PC-3 (cell line): ENCODE measurements at regions not wholly inside any gene's neighbourhood (a gene's known extent, or its start where the extent isn't known, plus 50 kb on each side); places are given as distances from the start of the nearest gene placed in this dataset.

ENCODE experiments used
- ATAC-seq: fragments of 200-7000 bp; cut with Tn5 transposase; 2 replicates; pipeline ENCODE4 v1.9.1; 2020; ENCODE audit warnings: mild to moderate bottlenecking, moderate library complexity
- BruUV-seq: library from RNA; stranded (reverse); fragments of 400-500 nt; replicated peaks from 2 replicates; lab custom pipeline; 2021; lab: Mats Ljungman, UMichigan
- CTCF ChIA-PET: fragments of 300-600 bp; sonication (Branson Sonifier 250); formaldehyde crosslinking; loops from one replicate; lab custom pipeline; 2022; ENCODE audit warnings: antibody characterized with exemption; lab: Charles Lee
- POLR2A ChIA-PET: fragments of 300-600 bp; sonication (Branson Sonifier 250); formaldehyde crosslinking; loops from one replicate; lab custom pipeline; 2022; ENCODE audit warnings: antibody characterized with exemption; ENCODE audit not compliant: unreplicated experiment; lab: Charles Lee
- DNase-seq: peaks from one replicate; pipeline ENCODE4 v3.0.0-alpha.2; 2015
- H2AFZ ChIP-seq: fragments of 300-600 bp; sonication (generic); 2 replicates; pipeline ENCODE4 v1.6.0; 2016; ENCODE audit warnings: antibody characterized with exemption, low read length
- H3F3A ChIP-seq: fragments of 300-600 bp; sonication (generic); one replicate; pipeline ENCODE4 v1.6.0; 2017; ENCODE audit warnings: antibody characterized with exemption, low read length, control low read depth, mild to moderate bottlenecking; ENCODE audit not compliant: unreplicated experiment
- H3K27ac ChIP-seq: fragments of 300-600 bp; sonication (generic); 2 replicates; pipeline ENCODE4 v1.5.1; 2016; ENCODE audit warnings: mild to moderate bottlenecking, low read length
- H3K27me3 ChIP-seq: fragments of 300-600 bp; sonication (generic); 2 replicates; pipeline ENCODE4 v1.6.1; 2016; ENCODE audit warnings: low read length, mixed read lengths
- H3K36me3 ChIP-seq: fragments of 300-600 bp; sonication (generic); 2 replicates; pipeline ENCODE4 v1.6.1; 2016; ENCODE audit warnings: low read depth, mixed run types, low read length, mixed read lengths
- H3K4me1 ChIP-seq: fragments of 300-600 bp; sonication (generic); 2 replicates; pipeline ENCODE4 v1.5.1; 2016; ENCODE audit warnings: low read length; ENCODE audit not compliant: insufficient read depth
- H3K4me2 ChIP-seq: fragments of 300-600 bp; sonication (generic); 2 replicates; pipeline ENCODE4 v1.6.0; 2016; ENCODE audit warnings: low read length
- H3K4me3 ChIP-seq: fragments of 300-600 bp; sonication (generic); 2 replicates; pipeline ENCODE4 v1.5.1; 2016; ENCODE audit warnings: mild to moderate bottlenecking, low read length, mixed read lengths
- H3K79me2 ChIP-seq: fragments of 300-600 bp; sonication (generic); 2 replicates; pipeline ENCODE4 v1.6.1; 2017; ENCODE audit warnings: low read length, mixed read lengths
- H3K9ac ChIP-seq: fragments of 300-600 bp; sonication (generic); 2 replicates; pipeline ENCODE4 v1.6.0; 2016; ENCODE audit warnings: mild to moderate bottlenecking, low read length
- H3K9me2 ChIP-seq: fragments of 300-600 bp; sonication (generic); replicated peaks from 2 replicates; pipeline ENCODE4 v1.6.1; 2016; ENCODE audit warnings: mixed run types, low read length, mixed read lengths
- H3K9me3 ChIP-seq: fragments of 300-600 bp; sonication (generic); 2 replicates; pipeline ENCODE4 v1.6.1; 2016; ENCODE audit warnings: low read length, mixed read lengths
- H4K20me1 ChIP-seq: fragments of 300-600 bp; sonication (generic); 2 replicates; pipeline ENCODE4 v1.6.1; 2016; ENCODE audit warnings: low read length, mixed read lengths
- CTCF ChIP-seq: fragments of 300-600 bp; sonication (generic); conservative IDR thresholded peaks from 2 replicates; pipeline ENCODE4 v1.5.1; 2017; ENCODE audit warnings: antibody characterized with exemption, low read depth, mild to moderate bottlenecking, low read length
- EZH2 ChIP-seq: fragments of 300-600 bp; sonication (generic); IDR thresholded peaks from one replicate; pipeline ENCODE4 v1.6.1; 2017; ENCODE audit warnings: antibody characterized with exemption, mild to moderate bottlenecking, low read length; ENCODE audit not compliant: unreplicated experiment
- EZH2phosphoT487 ChIP-seq: fragments of 300-600 bp; sonication (generic); IDR thresholded peaks from 2 replicates; pipeline ENCODE4 v1.6.1; 2018; ENCODE audit warnings: mild to moderate bottlenecking, antibody characterized with exemption, low read length, borderline replicate concordance
- intact Hi-C: fragments of 100-400 bp; cut with micrococcal nuclease; formaldehyde crosslinking; loops from 2 replicates; pipeline ENCODE4 v1.9.0; 2023

- no peak overlapping the region for H3K27ac ChIP-seq
- no peak for ATAC-seq
- no peak overlapping the region for H3K9ac ChIP-seq
- no peaks in the 10 kb centered on the region for H3K4me1 ChIP-seq
- ChIA-PET POLR2A (no interaction called here), CTCF (no interaction called here)
- no peaks in the 10 kb centered on the region for H3K79me2 ChIP-seq
- no peaks in the 10 kb centered on the region for H3F3A ChIP-seq
- H3K4me2 ChIP-seq, result no peak overlapping the region
- intact Hi-C loops, result no loop called here
- no peaks in the 10 kb centered on the region for H3K27me3 ChIP-seq
- H4K20me1 ChIP-seq, result no peaks in the 10 kb centered on the region
- no peaks in the 10 kb centered on the region for H3K9me3 ChIP-seq
- no peak overlapping the region for H2AFZ ChIP-seq
- TF ChIP-seq CTCF (no peak), EZH2 (no peak), EZH2phosphoT487 (no peak)
- H3K36me3 ChIP-seq, result no peaks in the 10 kb centered on the region
- no TSS peak for BruUV-seq
- H3K9me2 ChIP-seq, result no peaks in the 10 kb centered on the region
- DNase-seq, result no peak
- no peak overlapping the region for H3K4me3 ChIP-seq
Observed at GRCh38 chr5:124355928-124356327, 390.5 kb downstream of the ZNF608 start.

- no peak overlapping the region for H3K9ac ChIP-seq
- BruUV-seq, result no TSS peak
- H3K36me3 ChIP-seq, result no peaks in the 10 kb centered on the region
- H3K79me2 ChIP-seq, result no peaks in the 10 kb centered on the region
- no peaks in the 10 kb centered on the region for H4K20me1 ChIP-seq
- ChIA-PET CTCF (no interaction called here), POLR2A (no interaction called here)
- H3K9me3 ChIP-seq, result no peaks in the 10 kb centered on the region
- no peaks in the 10 kb centered on the region for H3K27me3 ChIP-seq
- no peak overlapping the region for H3K27ac ChIP-seq
- H3K4me3 ChIP-seq, result no peak overlapping the region
- no peak overlapping the region for H3K4me2 ChIP-seq
- no peak for DNase-seq
- intact Hi-C loops, result no loop called here
- no peak for ATAC-seq
- no peak overlapping the region for H2AFZ ChIP-seq
- H3K9me2 ChIP-seq, result no peaks in the 10 kb centered on the region
- TF ChIP-seq EZH2, result no peak
- TF ChIP-seq EZH2phosphoT487, result no peak
- TF ChIP-seq CTCF, result no peak
- no peaks in the 10 kb centered on the region for H3K4me1 ChIP-seq
- H3F3A ChIP-seq, result no peaks in the 10 kb centered on the region
Observed at GRCh38 chr5:124353016-124353415, 393.4 kb downstream of the ZNF608 start.

- BruUV-seq, result no TSS peak
- no peaks in the 10 kb centered on the region for H3K9me3 ChIP-seq
- no peaks in the 10 kb centered on the region for H3K36me3 ChIP-seq
- no peaks in the 10 kb centered on the region for H4K20me1 ChIP-seq
- H3K27ac ChIP-seq, result no peak overlapping the region
- H3K9me2 ChIP-seq, result no peaks in the 10 kb centered on the region
- intact Hi-C loops, result no loop called here
- POLR2A ChIA-PET, result no interaction called here
- no peak overlapping the region for H3K4me2 ChIP-seq
- no peak overlapping the region for H2AFZ ChIP-seq
- H3K79me2 ChIP-seq, result no peaks in the 10 kb centered on the region
- H3K27me3 ChIP-seq, result no peaks in the 10 kb centered on the region
- no peak for DNase-seq
- no peak for ATAC-seq
- no peak overlapping the region for H3K4me3 ChIP-seq
- no peak overlapping the region for H3K9ac ChIP-seq
- TF ChIP-seq EZH2 (no peak), CTCF (no peak), EZH2phosphoT487 (no peak)
- no peaks in the 10 kb centered on the region for H3K4me1 ChIP-seq
- no peaks in the 10 kb centered on the region for H3F3A ChIP-seq
- CTCF ChIA-PET, result no interaction called here
Observed at GRCh38 chr5:124352312-124352711, 394.1 kb downstream of the ZNF608 start.
